Left ventricle myocardium inferior (tissue), 1 donor: ENCODE measurements at regions not wholly inside any gene's neighbourhood (a gene's known extent, or its start where the extent isn't known, plus 50 kb on each side); places are given as distances from the start of the nearest gene placed in this dataset.

Experiments used
- DNase-seq: peaks from one replicate; pipeline ENCODE4 v3.0.0-alpha.2; 2020
- H3K27ac ChIP-seq: fragments of 200-600 bp; replicated peaks from 2 replicates; pipeline ENCODE4 v1.8.0; 2021
- H3K27me3 ChIP-seq: fragments of 200-600 bp; 2 replicates; pipeline ENCODE4 v1.8.0; 2021; ENCODE audit warnings: low read depth
- H3K36me3 ChIP-seq: fragments of 200-600 bp; 2 replicates; pipeline ENCODE4 v1.8.0; 2021
- H3K4me1 ChIP-seq: fragments of 200-600 bp; 2 replicates; pipeline ENCODE4 v1.8.0; 2021
- H3K4me3 ChIP-seq: fragments of 200-600 bp; 2 replicates; pipeline ENCODE4 v1.8.0; 2021; ENCODE audit warnings: mild to moderate bottlenecking, moderate library complexity
- H3K9me3 ChIP-seq: fragments of 200-600 bp; replicated peaks from 2 replicates; pipeline ENCODE4 v1.8.0; 2021
- CTCF ChIP-seq: fragments of 200-600 bp; IDR thresholded peaks from 2 replicates; pipeline ENCODE4 v1.8.0; 2021; ENCODE audit warnings: antibody characterized with exemption, mild to moderate bottlenecking, borderline replicate concordance
- intact Hi-C: fragments of 100-400 bp; cut with micrococcal nuclease; formaldehyde crosslinking; loops from one replicate; pipeline ENCODE4 v1.11.0; 2022
- donor health status: DM: no; HTN: yes; CAD: no; lungs with severe emphysema.

- Histone ChIP-seq H3K27ac (no peak overlapping the region), H3K36me3 (no peaks in the 10 kb centered on the region), H3K4me1 (no peaks in the 10 kb centered on the region), H3K9me3 (peaks cover 4% of the 10 kb centered on the region), H3K27me3 (peaks cover 18% of the 10 kb centered on the region), H3K4me3 (no peak overlapping the region)
- DNase-seq, result no peak
- no peak for TF ChIP-seq CTCF
- intact Hi-C loops, result no loop called here
Measured at GRCh38 chr4:10354746-10355145, 102.5 kb downstream of the ZNF518B start.

- DNase-seq, result no peak
- Histone ChIP-seq H3K9me3 (peaks cover 4% of the 10 kb centered on the region), H3K4me1 (no peaks in the 10 kb centered on the region), H3K4me3 (no peak overlapping the region), H3K36me3 (no peaks in the 10 kb centered on the region), H3K27me3 (peaks cover 18% of the 10 kb centered on the region), H3K27ac (no peak overlapping the region)
- intact Hi-C loops, result no loop called here
- no peak for TF ChIP-seq CTCF
Measured at GRCh38 chr4:10354225-10354624, 103.0 kb downstream of the ZNF518B start.

- no peak for TF ChIP-seq CTCF
- H3K27me3 ChIP-seq, result peaks cover 18% of the 10 kb centered on the region
- H3K27ac ChIP-seq, result no peak overlapping the region
- intact Hi-C loops, result no loop called here
- DNase-seq, result no peak
- H3K4me1 ChIP-seq, result no peaks in the 10 kb centered on the region
- peaks cover 4% of the 10 kb centered on the region for H3K9me3 ChIP-seq
- no peak overlapping the region for H3K4me3 ChIP-seq
- no peaks in the 10 kb centered on the region for H3K36me3 ChIP-seq
Measured at GRCh38 chr4:10353110-10353509, 104.1 kb downstream of the ZNF518B start.

- intact Hi-C loops, result no loop called here
- no peaks in the 10 kb centered on the region for H3K4me1 ChIP-seq
- H3K27me3 ChIP-seq, result peaks cover 28% of the 10 kb centered on the region
- no peak overlapping the region for H3K4me3 ChIP-seq
- H3K9me3 ChIP-seq, result peaks cover 4% of the 10 kb centered on the region
- no peak for TF ChIP-seq CTCF
- no peak overlapping the region for H3K27ac ChIP-seq
- no peaks in the 10 kb centered on the region for H3K36me3 ChIP-seq
- no peak for DNase-seq
Measured at GRCh38 chr4:10348241-10348640, 109.0 kb downstream of the ZNF518B start.

GRCh38 chr4:10347815-10348214 is 109.4 kb downstream of the ZNF518B start:
- Histone ChIP-seq H3K27me3 (peaks cover 28% of the 10 kb centered on the region), H3K4me1 (no peaks in the 10 kb centered on the region), H3K9me3 (peaks cover under 1% of the 10 kb centered on the region), H3K4me3 (no peak overlapping the region), H3K36me3 (no peaks in the 10 kb centered on the region), H3K27ac (no peak overlapping the region)
- no peak for DNase-seq
- TF ChIP-seq CTCF, result no peak
- intact Hi-C loops, result no loop called here
